AG08395 (cell line): ENCODE measurements at regions not wholly inside any gene's neighbourhood (a gene's known extent, or its start where the extent isn't known, plus 50 kb on each side); places are given as distances from the start of the nearest gene placed in this dataset.
"Not testable (repeated sequence)": the region's sequence is repeated elsewhere in the genome, so short reads cannot be mapped to it uniquely, and the experiment has no call there.

Experiments used
- DNase-seq: peaks from one replicate; pipeline ENCODE4 v3.0.0; 2012; ENCODE audit warnings: mixed read lengths, low spot score

- no peak for DNase-seq
These were observed 1015.5 kb upstream of the MIR17HG start for GRCh38 chr13:90331974-90332373.

GRCh38 chr13:90336507-90336906, 1011.0 kb upstream of the MIR17HG start:
- DNase-seq, result no peak

DNA sequence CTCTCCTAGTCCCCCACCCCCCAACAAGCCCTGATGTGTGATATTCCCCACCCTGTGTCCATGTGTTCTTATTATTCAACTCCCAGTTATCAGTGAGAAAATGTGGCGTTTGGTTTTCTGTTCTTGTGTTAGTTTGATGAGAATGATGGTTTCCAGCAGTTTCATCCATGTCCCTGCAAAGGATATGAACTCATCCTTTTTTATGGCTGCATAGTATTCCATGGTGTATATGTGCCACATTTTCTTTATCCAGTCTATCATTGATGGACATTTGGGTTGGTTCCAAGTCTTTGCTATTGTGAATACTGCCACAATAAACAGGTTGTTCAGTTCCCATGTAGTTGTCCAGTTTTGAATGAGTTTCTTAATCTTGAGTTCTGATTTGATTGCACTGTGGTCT, 1006.1 kb upstream of the MIR17HG start:
- DNase-seq, result not testable (repeated sequence)

DNA sequence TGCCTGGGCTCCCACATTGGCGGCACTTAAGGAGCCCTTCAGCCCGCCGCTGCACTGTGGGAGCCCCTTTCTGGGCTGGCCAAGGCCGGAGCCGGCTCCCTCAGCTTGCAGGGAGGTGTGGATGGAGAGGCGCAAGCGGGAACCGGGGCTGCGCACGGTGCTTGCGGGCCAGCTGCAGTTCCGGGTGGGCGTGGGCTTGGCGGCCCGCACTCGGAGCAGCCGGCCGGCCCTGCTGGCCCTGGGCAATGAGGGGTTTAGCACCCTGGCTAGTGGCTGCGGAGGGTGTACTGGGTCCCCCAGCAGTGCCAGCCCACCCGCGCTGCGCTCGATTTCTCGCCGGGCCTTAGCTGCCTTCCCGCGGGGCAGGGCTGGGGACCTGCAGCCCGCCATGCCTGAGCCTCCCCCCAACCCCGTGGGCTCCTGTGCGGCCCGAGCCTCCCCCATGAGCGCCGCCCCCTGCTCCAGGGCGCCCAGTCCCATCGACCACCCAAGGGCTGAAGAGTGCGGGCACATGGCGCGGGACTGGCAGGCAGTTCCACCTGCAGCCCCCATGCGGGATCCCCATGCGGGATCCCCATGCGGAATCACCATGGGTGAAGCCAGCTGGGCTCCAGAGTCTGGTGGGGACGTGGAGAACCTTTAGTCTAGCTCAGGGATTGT, 998.9 kb upstream of the MIR17HG start:
- not testable (repeated sequence) for DNase-seq

- DNase-seq, result no peak
These were observed 994.7 kb upstream of the MIR17HG start for GRCh38 chr13:90352763-90353162.

- DNase-seq, result no peak
These were observed 992.2 kb upstream of the MIR17HG start for GRCh38 chr13:90355162-90355751.

- DNase-seq, result no peak
These were observed 986.7 kb upstream of the MIR17HG start for GRCh38 chr13:90360785-90361184.

DNA sequence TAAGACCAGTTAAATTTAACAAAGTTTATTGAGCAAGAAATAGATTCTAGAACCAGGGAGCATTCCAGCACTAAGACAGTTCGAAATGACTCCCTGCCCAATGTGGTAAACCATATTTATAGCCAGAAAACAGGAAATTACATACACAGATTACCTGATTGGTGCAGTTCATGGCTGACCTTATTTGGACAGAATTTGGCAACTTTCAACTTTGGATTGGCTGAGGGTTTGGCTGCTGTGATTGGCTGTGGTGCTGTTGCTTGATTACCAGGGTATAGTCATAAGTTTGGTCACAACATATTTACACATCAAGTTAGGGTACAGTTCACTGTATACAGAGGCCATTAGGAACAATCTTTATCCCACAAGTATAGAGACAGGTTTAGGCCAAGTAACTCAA, 984.8 kb upstream of the MIR17HG start:
- DNase-seq, result no peak

GRCh38 chr13:90365130-90365529, 982.4 kb upstream of the MIR17HG start:
- DNase-seq, result peak; percentile 4

DNA sequence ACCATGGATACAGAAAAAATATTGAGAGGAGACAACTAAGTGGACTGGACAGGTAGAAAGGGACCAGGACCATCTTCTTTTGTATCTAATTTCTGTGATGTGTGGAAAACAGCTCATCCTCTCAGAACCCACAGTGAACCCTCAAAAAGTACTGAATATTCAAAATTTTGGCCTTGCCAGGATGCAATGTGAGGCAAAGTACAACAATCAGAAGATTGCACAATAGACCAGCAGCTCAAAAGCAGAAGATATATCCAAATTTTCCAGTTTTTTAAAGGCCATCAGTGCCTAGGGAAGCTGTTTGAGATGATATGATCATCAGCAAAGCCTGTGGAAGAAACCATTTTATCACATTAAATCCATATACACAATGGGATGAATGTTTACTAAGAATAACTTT, 973.3 kb upstream of the MIR17HG start:
- DNase-seq, result no peak

DNA sequence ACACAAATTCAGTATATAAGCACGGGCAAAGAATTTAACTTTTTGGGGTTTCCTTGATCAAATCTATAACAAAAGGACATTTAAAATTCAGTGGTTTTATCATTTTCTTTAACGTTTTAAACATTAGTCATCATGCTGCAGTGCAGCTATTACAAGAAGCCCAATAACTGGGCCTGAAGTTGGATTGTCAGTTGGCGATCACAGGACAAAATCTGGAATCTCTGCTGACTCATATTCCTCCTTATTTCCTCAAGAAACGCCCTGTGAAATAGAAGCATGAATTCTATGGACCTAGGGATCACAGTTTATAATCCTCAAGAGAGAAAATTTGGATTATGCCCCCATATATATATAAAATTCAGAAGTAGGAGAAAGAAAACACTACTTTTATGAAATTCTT, 971.6 kb upstream of the MIR17HG start:
- no peak for DNase-seq

GRCh38 chr13:90382425-90382824, 965.1 kb upstream of the MIR17HG start:
- DNase-seq, result no peak

GRCh38 chr13:90385781-90386489, 961.6 kb upstream of the MIR17HG start:
- DNase-seq, result no peak

- no peak for DNase-seq
These were observed 958.5 kb upstream of the MIR17HG start for GRCh38 chr13:90388887-90389452.

- DNase-seq, result no peak
These were observed 958.0 kb upstream of the MIR17HG start for GRCh38 chr13:90389537-90389936.

- DNase-seq, result no peak
These were observed 954.1 kb upstream of the MIR17HG start for GRCh38 chr13:90393408-90393807.

DNA sequence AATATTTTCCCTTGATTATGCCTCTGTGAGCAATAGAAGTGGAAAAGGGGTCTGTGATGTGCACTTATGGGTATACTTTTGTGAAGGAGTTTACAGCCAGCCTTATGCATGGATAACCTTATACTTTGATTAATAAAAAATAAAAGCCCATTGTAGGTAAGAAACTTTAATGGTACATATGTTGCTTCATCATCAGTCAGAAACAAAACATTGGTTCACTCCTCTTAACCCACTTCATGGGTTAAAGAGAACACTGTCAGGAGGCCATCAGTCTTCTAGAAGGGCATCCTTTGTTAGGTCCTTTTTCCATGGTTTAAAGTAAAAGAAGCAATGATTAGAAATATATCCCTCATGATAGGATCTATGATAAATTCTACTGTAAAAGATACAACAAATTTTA, 952.1 kb upstream of the MIR17HG start:
- no peak for DNase-seq

- DNase-seq, result no peak
These were observed 951.6 kb upstream of the MIR17HG start for GRCh38 chr13:90395846-90396245.

GRCh38 chr13:90396266-90396665, 951.2 kb upstream of the MIR17HG start:
- DNase-seq, result no peak

DNA sequence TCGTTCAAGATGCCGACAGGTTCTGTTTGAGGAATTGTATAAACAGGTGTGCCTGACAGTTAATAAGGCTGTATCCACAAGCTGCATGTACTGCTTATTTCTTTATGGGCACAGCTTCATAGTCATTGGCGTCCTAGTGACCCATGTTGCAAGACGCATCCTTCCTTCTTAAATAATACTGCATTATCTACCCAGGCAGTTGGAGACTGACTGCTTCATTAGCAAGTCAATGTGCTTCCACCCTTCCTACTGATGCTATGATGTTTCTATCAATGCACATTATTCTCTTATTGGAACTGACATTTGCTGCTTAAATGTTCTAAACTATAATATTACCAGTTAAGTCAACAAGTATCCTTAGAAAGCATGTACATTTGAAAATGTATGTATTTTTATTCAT, 950.0 kb upstream of the MIR17HG start:
- no peak for DNase-seq

DNA sequence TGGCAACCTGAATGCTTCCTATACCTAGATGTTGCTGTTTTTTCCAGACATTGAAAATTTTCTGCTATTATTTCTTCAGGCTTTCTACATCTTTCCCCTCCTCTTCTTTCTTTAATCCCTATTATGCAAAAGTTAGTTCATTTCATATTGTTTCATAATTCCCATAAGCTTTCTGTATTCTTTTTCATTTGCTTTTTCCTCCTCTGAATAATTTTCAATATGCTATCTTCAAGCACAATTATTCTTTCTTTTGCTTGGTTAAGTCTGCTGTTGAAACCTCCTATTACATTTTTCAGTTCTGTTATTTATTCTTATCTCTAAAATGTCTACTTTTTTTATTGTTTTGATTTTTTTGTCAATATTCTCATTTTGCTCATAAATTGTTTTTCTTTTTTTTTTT, 947.1 kb upstream of the MIR17HG start:
- no peak for DNase-seq

- no peak for DNase-seq
These were observed 946.3 kb upstream of the MIR17HG start for GRCh38 chr13:90401150-90401549.

DNA sequence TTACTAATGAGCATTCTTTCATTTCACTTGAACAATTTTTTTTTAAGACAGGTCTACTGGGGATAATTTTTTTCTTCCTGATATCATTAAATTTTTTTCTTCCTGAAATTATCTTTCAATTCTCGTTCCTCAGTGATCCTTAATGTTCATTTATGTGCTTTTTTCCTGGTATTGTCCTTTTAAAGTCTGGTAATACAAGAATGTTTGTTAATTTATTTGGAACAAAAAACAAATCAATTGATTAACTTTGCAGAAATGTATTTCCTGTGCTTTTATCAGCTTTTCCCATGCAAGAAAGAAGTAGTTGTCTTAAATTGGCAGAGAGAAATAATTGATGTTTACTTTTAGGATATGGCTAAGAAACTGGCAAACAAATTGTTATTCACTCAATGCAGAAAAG, 945.4 kb upstream of the MIR17HG start:
- DNase-seq, result no peak
